Activated naive CD8-positive, alpha-beta T cell (primary cell): ENCODE measurements at regions not wholly inside any gene's neighbourhood (a gene's known extent, or its start where the extent isn't known, plus 50 kb on each side); places are given as distances from the start of the nearest gene placed in this dataset.

ENCODE experiments used
- H3K27ac Mint-ChIP-seq: one replicate; pipeline ENCODE4 v1.8.0; 2021; ENCODE audit warnings: mixed read lengths
- H3K27me3 Mint-ChIP-seq: one replicate; pipeline ENCODE4 v1.8.0; 2021; ENCODE audit warnings: mixed read lengths
- H3K36me3 Mint-ChIP-seq: one replicate; pipeline ENCODE4 v1.8.0; 2021; ENCODE audit warnings: mixed read lengths
- H3K4me1 Mint-ChIP-seq: one replicate; pipeline ENCODE4 v1.8.0; 2021; ENCODE audit warnings: low read depth, mixed read lengths
- H3K4me3 Mint-ChIP-seq: one replicate; pipeline ENCODE4 v1.8.0; 2021; ENCODE audit warnings: mild to moderate bottlenecking, mixed read lengths
- H3K9me3 Mint-ChIP-seq: one replicate; pipeline ENCODE4 v1.8.0; 2021; ENCODE audit warnings: low read depth, mixed read lengths

DNA sequence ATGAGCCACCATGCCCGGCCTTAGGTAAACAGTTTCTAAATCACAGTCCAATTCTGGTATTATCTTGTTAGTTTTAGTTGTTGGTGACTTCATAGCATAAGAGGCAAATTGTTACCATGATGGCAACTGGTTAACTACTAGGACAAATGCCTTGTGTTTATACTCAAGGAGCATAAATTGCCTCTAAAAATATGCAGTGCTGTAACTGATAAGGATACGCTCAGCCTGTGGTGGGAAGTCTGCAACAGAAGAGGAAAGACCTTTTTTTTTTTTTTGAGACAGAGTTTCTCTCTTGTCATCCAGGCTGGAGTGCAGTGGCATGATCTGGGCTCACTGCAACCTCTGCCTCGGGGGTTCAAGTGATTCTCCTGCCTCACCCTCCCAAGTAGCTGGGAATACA, 311.9 kb upstream of the ARGLU1 start:
- Mint-ChIP-seq H3K4me3 (no peak overlapping the region), H3K36me3 (peaks cover 2% of the 10 kb centered on the region), H3K27me3 (no peaks in the 10 kb centered on the region), H3K9me3 (no peaks in the 10 kb centered on the region), H3K27ac (no peak overlapping the region), H3K4me1 (no peaks in the 10 kb centered on the region)

GRCh38 chr13:106874323-106874722, 306.4 kb upstream of the ARGLU1 start:
- no peaks in the 10 kb centered on the region for H3K4me1 Mint-ChIP-seq
- no peaks in the 10 kb centered on the region for H3K9me3 Mint-ChIP-seq
- H3K36me3 Mint-ChIP-seq: peaks cover 2% of the 10 kb centered on the region
- no peak overlapping the region for H3K27ac Mint-ChIP-seq
- no peak overlapping the region for H3K4me3 Mint-ChIP-seq
- peaks cover 1% of the 10 kb centered on the region for H3K27me3 Mint-ChIP-seq

- no peaks in the 10 kb centered on the region for H3K9me3 Mint-ChIP-seq
- H3K4me1 Mint-ChIP-seq: no peaks in the 10 kb centered on the region
- peaks cover 2% of the 10 kb centered on the region for H3K36me3 Mint-ChIP-seq
- H3K27ac Mint-ChIP-seq: no peak overlapping the region
- H3K4me3 Mint-ChIP-seq: no peak overlapping the region
- H3K27me3 Mint-ChIP-seq: peaks cover 1% of the 10 kb centered on the region
Observed at GRCh38 chr13:106873810-106874209, 305.9 kb upstream of the ARGLU1 start.

DNA sequence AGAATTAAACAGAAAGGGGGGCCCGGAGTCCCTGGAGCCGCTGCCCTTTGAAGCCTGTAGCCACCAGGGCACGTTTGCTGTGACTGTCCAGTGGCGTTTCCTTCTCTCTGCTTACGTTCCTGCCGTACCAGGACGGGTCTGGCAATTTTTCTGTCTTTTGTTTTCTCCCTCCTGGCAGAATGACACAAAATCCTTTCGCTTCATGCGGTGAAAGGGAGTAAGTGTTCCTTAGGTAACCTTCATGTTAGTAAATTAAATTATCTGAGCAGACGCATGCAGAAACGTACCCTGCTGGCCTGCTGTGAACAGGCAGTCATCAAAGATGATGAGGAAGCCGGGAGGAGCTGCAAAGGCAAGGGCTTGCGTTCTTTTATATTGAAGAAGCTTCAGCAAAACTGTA, 299.3 kb upstream of the ARGLU1 start:
- H3K27me3 Mint-ChIP-seq: peaks cover 9% of the 10 kb centered on the region
- H3K4me3 Mint-ChIP-seq: no peak overlapping the region

GRCh38 chr13:106865716-106866440, 297.9 kb upstream of the ARGLU1 start:
- Mint-ChIP-seq H3K4me1 (peaks cover 3% of the 10 kb centered on the region), H3K36me3 (no peaks in the 10 kb centered on the region), H3K4me3 (no peak overlapping the region), H3K9me3 (no peaks in the 10 kb centered on the region), H3K27me3 (peaks cover 10% of the 10 kb centered on the region), H3K27ac (no peak overlapping the region)

More for the DNA sequence above, 299.3 kb upstream of the ARGLU1 start:
- H3K27ac Mint-ChIP-seq: no peak overlapping the region
- H3K36me3 Mint-ChIP-seq: no peaks in the 10 kb centered on the region
- H3K4me1 Mint-ChIP-seq: peaks cover 3% of the 10 kb centered on the region
- no peaks in the 10 kb centered on the region for H3K9me3 Mint-ChIP-seq

DNA sequence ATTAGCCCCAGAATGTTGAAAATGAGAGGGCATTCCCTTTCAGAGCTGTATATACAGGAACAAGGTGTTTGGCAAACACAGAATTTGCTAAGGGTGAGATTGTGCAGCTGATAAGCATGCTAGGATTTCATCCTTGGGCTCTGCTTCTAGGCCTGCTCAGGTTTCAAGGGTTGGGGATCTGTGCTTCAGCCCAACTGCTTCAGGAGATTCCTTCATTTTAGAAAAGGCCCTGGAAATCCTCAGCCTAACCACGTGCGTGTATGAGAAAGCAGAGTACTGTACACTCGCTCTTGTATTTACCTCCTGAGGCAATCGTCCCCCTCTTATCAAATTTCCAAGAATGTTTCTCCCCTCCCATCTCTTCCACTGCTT, 291.6 kb upstream of the ARGLU1 start:
- no peak overlapping the region for H3K4me3 Mint-ChIP-seq
- H3K27me3 Mint-ChIP-seq: peaks cover 5% of the 10 kb centered on the region
- no peak overlapping the region for H3K27ac Mint-ChIP-seq
- H3K9me3 Mint-ChIP-seq: no peaks in the 10 kb centered on the region
- no peaks in the 10 kb centered on the region for H3K36me3 Mint-ChIP-seq
- H3K4me1 Mint-ChIP-seq: no peaks in the 10 kb centered on the region

GRCh38 chr13:106858903-106859532, 291.1 kb upstream of the ARGLU1 start:
- Mint-ChIP-seq H3K27me3 (peaks cover 5% of the 10 kb centered on the region), H3K36me3 (no peaks in the 10 kb centered on the region), H3K4me1 (no peaks in the 10 kb centered on the region), H3K27ac (no peak overlapping the region), H3K4me3 (no peak overlapping the region), H3K9me3 (no peaks in the 10 kb centered on the region)

DNA sequence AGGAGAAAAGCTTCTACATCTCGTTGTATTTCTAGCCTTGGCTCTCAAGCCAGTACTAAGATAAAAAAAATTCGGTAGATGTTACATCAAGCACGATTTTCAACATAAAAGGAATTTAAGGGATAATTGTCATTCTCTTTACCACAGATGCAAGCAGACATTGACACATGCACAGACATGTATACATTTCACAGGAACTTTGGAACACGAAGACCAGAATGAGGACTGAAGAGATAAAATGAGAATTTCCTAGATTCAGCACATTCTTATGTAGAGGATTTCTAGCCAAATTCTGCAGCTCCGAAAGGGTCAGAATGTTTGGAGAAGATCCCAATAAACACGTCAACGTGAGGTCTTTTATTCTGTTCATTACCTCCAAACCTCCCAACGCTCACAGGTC, 284.5 kb upstream of the ARGLU1 start:
- no peaks in the 10 kb centered on the region for H3K36me3 Mint-ChIP-seq
- no peaks in the 10 kb centered on the region for H3K27me3 Mint-ChIP-seq

GRCh38 chr13:106850973-106851650, 283.2 kb upstream of the ARGLU1 start:
- Mint-ChIP-seq H3K4me1 (no peaks in the 10 kb centered on the region), H3K4me3 (no peak overlapping the region), H3K27me3 (no peaks in the 10 kb centered on the region), H3K27ac (no peak overlapping the region), H3K36me3 (no peaks in the 10 kb centered on the region), H3K9me3 (no peaks in the 10 kb centered on the region)

More for the DNA sequence above, 284.5 kb upstream of the ARGLU1 start:
- H3K27ac Mint-ChIP-seq: no peak overlapping the region
- H3K4me3 Mint-ChIP-seq: no peak overlapping the region
- no peaks in the 10 kb centered on the region for H3K4me1 Mint-ChIP-seq
- no peaks in the 10 kb centered on the region for H3K9me3 Mint-ChIP-seq

DNA sequence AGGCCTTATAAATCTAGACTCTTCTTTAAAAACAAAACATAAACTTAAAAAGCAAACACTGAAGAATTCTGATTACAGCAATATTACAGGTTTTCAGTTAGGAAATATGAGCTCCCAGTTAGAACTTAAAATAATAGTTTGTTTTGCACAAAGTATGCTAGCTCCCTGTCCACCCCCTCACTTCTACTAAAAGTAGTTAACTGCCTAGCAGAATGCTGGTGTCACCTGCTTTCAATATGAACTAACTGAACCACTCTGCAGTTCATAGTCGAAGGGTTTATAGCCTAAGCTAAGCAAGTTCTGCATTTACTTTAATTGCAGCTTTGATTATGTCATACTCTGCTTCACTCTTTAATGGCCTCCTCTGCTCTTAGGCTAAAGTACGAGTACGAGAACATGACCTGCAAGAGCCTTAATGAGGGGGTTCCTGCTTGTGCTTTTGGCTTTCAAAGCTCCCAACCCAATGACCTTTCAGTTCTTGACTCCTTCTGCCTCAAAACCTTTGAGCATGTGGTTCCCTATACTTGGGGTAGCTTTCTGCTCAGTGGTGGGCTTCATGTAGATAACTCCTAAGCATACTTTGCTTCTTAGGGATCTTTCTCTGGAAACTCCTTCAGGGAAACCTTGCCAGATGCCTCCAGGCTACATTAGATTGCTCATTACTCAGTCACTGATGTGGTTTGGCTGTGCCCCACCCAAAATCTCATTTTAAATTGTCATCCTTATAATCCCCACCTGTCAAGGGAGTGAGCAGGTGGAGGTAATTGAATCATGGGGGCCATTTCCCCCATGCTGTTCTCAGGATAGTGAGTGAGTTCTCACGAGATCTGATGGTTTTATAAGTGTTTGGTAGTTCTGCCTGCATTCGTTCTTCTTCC, 278.9 kb upstream of the ARGLU1 start:
- no peaks in the 10 kb centered on the region for H3K9me3 Mint-ChIP-seq
- H3K36me3 Mint-ChIP-seq: no peaks in the 10 kb centered on the region
- no peak overlapping the region for H3K27ac Mint-ChIP-seq
- no peaks in the 10 kb centered on the region for H3K4me1 Mint-ChIP-seq
- no peaks in the 10 kb centered on the region for H3K27me3 Mint-ChIP-seq
- no peak overlapping the region for H3K4me3 Mint-ChIP-seq

DNA sequence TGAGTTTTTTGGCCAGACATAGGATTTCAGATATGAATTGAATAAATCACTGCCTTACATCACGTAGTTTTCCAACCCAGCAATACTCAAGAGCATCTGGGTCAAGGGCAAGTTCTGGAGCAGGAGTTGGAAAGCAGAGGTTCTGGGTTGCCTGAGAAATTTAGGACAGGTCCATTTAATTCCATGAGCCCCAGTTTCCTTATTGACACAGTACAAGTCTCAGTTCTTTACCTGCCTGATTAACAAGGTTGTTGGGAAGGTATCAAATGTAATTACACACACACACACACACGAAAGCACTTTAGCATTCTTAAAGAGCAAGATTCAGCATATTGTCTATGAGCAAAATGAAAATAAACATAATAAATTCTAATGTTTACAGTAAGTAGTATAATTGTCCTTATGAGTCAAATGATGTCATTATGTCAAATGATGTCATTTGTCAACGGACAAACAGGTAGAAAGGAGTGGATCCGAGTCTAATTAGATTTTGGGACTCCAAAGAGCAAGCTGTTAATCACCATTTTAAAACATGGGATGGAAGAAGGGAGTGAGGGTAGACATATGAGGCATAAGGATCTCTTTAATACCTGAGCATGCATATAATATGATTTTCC, 268.4 kb upstream of the ARGLU1 start:
- H3K36me3 Mint-ChIP-seq: no peaks in the 10 kb centered on the region
- H3K4me3 Mint-ChIP-seq: no peak overlapping the region
- H3K9me3 Mint-ChIP-seq: no peaks in the 10 kb centered on the region
- no peak overlapping the region for H3K27ac Mint-ChIP-seq
- no peaks in the 10 kb centered on the region for H3K27me3 Mint-ChIP-seq
- no peaks in the 10 kb centered on the region for H3K4me1 Mint-ChIP-seq

DNA sequence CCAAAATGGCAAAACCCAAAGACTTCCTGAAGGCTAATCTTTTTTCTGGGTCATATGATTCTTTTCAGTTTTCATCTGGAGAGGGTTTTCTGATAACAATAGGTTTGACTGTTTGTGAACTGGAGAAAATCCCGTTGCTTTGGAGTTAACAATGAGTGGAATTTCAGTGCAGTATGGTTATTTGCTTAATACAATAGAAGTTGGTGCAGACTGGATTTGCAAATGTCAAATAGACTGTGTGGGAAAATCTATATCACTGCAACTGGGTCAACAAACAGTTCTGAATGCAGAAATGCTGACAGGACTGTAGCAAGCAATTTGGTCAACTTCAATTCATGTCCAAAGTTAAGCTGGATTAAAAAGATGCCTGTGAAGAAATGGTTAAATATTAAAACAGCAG, 267.5 kb upstream of the ARGLU1 start:
- Mint-ChIP-seq H3K9me3 (no peaks in the 10 kb centered on the region), H3K4me3 (no peak overlapping the region), H3K4me1 (no peaks in the 10 kb centered on the region), H3K36me3 (no peaks in the 10 kb centered on the region), H3K27ac (no peak overlapping the region), H3K27me3 (no peaks in the 10 kb centered on the region)

DNA sequence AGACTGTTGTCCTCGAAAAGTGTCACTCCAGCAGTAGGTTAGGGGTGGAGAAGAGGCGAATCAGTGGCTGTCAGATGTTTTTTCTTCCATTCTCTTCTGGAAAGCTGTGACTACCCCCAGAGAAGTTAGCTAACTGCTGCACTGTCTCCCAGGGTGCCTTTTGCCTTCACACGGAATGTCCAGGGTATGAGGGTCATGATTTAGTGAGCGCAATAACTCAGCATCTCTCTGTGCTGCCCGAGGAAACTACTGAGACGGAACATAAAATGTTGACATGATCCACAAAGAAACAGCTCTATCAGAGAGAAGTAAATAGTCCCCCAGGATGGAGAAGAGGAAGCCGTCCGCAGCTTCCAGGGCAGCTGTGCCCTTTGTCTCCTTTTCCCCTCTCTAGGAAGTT, 254.0 kb upstream of the ARGLU1 start:
- no peak overlapping the region for H3K27ac Mint-ChIP-seq
- H3K4me1 Mint-ChIP-seq: no peaks in the 10 kb centered on the region
- no peak overlapping the region for H3K4me3 Mint-ChIP-seq
- no peaks in the 10 kb centered on the region for H3K36me3 Mint-ChIP-seq
- no peaks in the 10 kb centered on the region for H3K27me3 Mint-ChIP-seq
- peaks cover 4% of the 10 kb centered on the region for H3K9me3 Mint-ChIP-seq

GRCh38 chr13:106819413-106820180, 251.7 kb upstream of the ARGLU1 start:
- Mint-ChIP-seq H3K4me1 (no peaks in the 10 kb centered on the region), H3K27me3 (no peaks in the 10 kb centered on the region), H3K36me3 (no peaks in the 10 kb centered on the region), H3K27ac (no peak overlapping the region), H3K9me3 (no peaks in the 10 kb centered on the region), H3K4me3 (no peak overlapping the region)
